Mammary epithelial cell (primary cell): ENCODE measurements at regions not wholly inside any gene's neighbourhood (a gene's known extent, or its start where the extent isn't known, plus 50 kb on each side); places are given as distances from the start of the nearest gene placed in this dataset.

Source experiments
- CTCF ChIP-seq, 2 donors: IDR thresholded peaks in 1 of 2; conservative IDR thresholded peaks in 1 of 2; 2 replicates each; pipeline ENCODE4 v1.5.1; 2011 to 2012; ENCODE audit warnings: inconsistent platforms in 2 of 2, low read length in 2 of 2, mild to moderate bottlenecking in 2 of 2, control low read depth in 1 of 2, low read depth in 1 of 2; ENCODE audit not compliant: insufficient read depth in 1 of 2; ENCODE audit errors: extremely low read depth in 1 of 2
- EZH2 ChIP-seq: IDR thresholded peaks from 2 replicates; pipeline ENCODE4 v1.6.1; 2012; ENCODE audit warnings: low read length, inconsistent platforms, borderline replicate concordance

- TF ChIP-seq CTCF (conservative IDR thresholded peaks at IDR 0.05 in 1 of 2, IDR thresholded peaks at IDR 0.05 in 1 of 2; ENCODE audit: extremely low read depth in 1 of 2, insufficient read depth in 1 of 2, low read depth in 1 of 2, low read length in 2 of 2) (no peak), EZH2 (no peak)
Observed at GRCh38 chrX:5810636-5811035, 418.0 kb downstream of the NLGN4X start.
